ENCODE measurements at regions not wholly inside any gene's neighbourhood (a gene's known extent, or its start where the extent isn't known, plus 50 kb on each side); places are given as distances from the start of the nearest gene placed in this dataset.

DNA sequence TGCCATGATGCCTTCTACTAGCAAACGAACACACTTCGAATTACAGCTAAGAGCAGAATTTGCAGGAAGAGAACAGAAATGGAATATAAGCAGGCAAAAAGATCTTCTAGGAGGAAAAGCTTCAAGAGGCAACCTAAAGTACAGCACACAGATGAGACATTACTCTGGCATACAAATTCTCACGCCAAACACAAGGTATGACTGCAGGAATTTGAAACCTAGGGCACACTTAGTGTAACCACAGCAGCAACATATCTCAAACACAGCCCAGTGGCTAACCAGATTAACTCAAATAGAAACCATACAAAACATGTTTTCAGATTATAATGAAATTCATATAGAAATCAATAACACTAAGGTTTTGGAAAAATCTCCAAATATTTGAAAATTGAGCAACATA lies 481.0 kb upstream of the RGMB start:
- H3K4me1 Mint-ChIP-seq (ENCODE audit: unreplicated experiment), result no peaks in the 10 kb centered on the region
- H3K36me3 Mint-ChIP-seq (ENCODE audit: low read depth, unreplicated experiment), result no peaks in the 10 kb centered on the region
- DNase-seq (ENCODE audit: low spot score), result no peak
- H3K27me3 Mint-ChIP-seq (ENCODE audit: unreplicated experiment), result no peaks in the 10 kb centered on the region
- no peak overlapping the region for H3K4me3 Mint-ChIP-seq (ENCODE audit: unreplicated experiment)
- TF ChIP-seq, protein P1, sequence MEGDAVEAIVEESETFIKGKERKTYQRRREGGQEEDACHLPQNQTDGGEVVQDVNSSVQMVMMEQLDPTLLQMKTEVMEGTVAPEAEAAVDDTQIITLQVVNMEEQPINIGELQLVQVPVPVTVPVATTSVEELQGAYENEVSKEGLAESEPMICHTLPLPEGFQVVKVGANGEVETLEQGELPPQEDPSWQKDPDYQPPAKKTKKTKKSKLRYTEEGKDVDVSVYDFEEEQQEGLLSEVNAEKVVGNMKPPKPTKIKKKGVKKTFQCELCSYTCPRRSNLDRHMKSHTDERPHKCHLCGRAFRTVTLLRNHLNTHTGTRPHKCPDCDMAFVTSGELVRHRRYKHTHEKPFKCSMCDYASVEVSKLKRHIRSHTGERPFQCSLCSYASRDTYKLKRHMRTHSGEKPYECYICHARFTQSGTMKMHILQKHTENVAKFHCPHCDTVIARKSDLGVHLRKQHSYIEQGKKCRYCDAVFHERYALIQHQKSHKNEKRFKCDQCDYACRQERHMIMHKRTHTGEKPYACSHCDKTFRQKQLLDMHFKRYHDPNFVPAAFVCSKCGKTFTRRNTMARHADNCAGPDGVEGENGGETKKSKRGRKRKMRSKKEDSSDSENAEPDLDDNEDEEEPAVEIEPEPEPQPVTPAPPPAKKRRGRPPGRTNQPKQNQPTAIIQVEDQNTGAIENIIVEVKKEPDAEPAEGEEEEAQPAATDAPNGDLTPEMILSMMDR (IDR thresholded peaks at IDR 0.05; ENCODE audit: unreplicated experiment), result no peak
- no peaks in the 10 kb centered on the region for H3K9me3 Mint-ChIP-seq (ENCODE audit: unreplicated experiment)
- no peak overlapping the region for H3K27ac Mint-ChIP-seq (ENCODE audit: unreplicated experiment)

DNA sequence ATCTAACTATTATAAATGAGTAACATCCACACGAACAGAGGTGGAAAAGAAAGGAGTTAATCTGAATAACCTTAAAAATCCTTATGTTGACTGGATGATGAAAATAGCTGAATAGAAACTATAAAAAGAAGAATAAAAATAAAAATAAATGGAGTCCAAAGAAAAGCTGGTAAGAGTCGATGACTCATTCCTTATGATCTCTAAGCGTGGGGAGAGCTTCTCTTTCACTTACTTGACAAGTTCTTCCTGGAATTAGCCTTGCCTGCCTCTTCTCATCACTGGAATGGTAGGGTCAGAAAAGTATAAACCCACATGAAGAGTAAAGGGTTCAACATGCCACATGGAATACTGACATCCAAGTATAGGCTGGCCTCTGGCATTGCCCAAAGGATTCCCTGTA lies 477.0 kb upstream of the RGMB start:
- H3K4me3 Mint-ChIP-seq (ENCODE audit: unreplicated experiment), result no peak overlapping the region
- no peaks in the 10 kb centered on the region for H3K9me3 Mint-ChIP-seq (ENCODE audit: unreplicated experiment)
- H3K36me3 Mint-ChIP-seq (ENCODE audit: low read depth, unreplicated experiment), result no peaks in the 10 kb centered on the region
- H3K27ac Mint-ChIP-seq (ENCODE audit: unreplicated experiment), result no peak overlapping the region
- no peaks in the 10 kb centered on the region for H3K27me3 Mint-ChIP-seq (ENCODE audit: unreplicated experiment)
- TF ChIP-seq, protein P1 (IDR thresholded peaks at IDR 0.05; ENCODE audit: unreplicated experiment), result no peak
- H3K4me1 Mint-ChIP-seq (ENCODE audit: unreplicated experiment), result peaks cover 3% of the 10 kb centered on the region
- DNase-seq (ENCODE audit: low spot score), result no peak

DNA sequence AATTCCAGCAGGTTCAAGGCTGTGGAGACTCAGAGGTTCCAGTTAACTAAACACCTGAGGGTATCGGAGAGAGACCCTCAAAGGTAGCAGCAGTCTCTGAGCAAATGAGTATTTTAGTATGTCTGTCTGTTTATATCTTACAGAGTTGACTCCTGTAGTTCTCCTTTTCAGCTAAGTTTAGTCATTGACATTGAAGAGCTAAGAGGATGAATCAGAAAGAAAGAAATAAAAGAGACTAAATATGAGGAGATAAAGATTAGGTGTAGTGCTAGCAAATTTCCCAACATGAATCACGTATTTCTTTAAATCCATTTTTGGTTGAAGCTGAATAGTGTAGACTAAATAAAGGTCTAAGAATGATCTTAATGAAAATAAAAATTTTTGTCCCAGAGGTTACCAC lies 474.0 kb upstream of the RGMB start:
- TF ChIP-seq, protein P1 (IDR thresholded peaks at IDR 0.05; ENCODE audit: unreplicated experiment), result no peak
- Mint-ChIP-seq H3K4me1 (ENCODE audit: unreplicated experiment) (peaks cover 8% of the 10 kb centered on the region), H3K9me3 (ENCODE audit: unreplicated experiment) (no peaks in the 10 kb centered on the region), H3K36me3 (ENCODE audit: low read depth, unreplicated experiment) (no peaks in the 10 kb centered on the region), H3K27me3 (ENCODE audit: unreplicated experiment) (no peaks in the 10 kb centered on the region), H3K4me3 (ENCODE audit: unreplicated experiment) (no peak overlapping the region), H3K27ac (ENCODE audit: unreplicated experiment) (no peak overlapping the region)
- no peak for DNase-seq (ENCODE audit: low spot score)

DNA sequence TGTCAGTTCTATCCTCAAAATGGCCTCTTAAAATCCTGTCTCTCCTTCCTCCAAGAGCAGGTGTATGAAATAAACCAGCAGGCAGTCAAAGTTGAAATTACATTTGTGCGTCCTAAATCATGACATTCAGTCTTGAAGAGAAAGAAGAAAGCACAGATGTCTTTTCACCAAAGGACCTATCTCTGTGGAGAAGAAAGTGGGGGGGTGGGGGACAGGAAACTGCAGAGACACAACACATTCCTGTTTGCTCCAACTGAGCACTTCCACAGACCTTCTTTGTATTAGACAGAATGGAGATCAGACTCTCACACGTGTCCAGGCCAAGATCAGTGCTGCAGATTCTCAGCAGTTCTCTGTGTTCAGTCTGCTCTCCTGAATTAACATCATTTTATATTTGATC lies 471.9 kb upstream of the RGMB start:
- no peak overlapping the region for H3K27ac Mint-ChIP-seq (ENCODE audit: unreplicated experiment)
- no peaks in the 10 kb centered on the region for H3K36me3 Mint-ChIP-seq (ENCODE audit: low read depth, unreplicated experiment)
- H3K4me1 Mint-ChIP-seq (ENCODE audit: unreplicated experiment), result peaks cover 8% of the 10 kb centered on the region
- no peak for DNase-seq (ENCODE audit: low spot score)
- no peak overlapping the region for H3K4me3 Mint-ChIP-seq (ENCODE audit: unreplicated experiment)
- H3K27me3 Mint-ChIP-seq (ENCODE audit: unreplicated experiment), result no peaks in the 10 kb centered on the region
- H3K9me3 Mint-ChIP-seq (ENCODE audit: unreplicated experiment), result no peaks in the 10 kb centered on the region
- TF ChIP-seq, protein P1 (IDR thresholded peaks at IDR 0.05; ENCODE audit: unreplicated experiment), result no peak

DNA sequence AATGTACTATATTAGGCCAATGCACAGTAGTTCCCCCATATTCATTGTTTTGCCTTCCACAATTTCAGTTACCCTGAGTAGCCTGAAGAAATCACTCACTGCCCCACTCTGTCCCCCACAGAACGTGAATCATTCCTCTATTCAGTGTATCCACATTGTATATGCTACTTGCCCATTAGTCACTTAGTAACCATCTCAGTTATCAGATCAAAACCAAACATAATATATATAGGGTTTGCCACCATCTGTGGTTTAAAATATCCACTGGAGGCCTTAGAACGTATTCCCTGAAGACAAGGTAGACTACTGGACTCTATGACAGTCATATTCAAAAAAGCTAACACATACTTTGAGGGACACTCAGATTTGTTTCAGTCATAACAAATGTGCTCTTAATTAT lies 465.7 kb upstream of the RGMB start:
- TF ChIP-seq, protein P1 (IDR thresholded peaks at IDR 0.05; ENCODE audit: unreplicated experiment), result no peak
- no peaks in the 10 kb centered on the region for H3K36me3 Mint-ChIP-seq (ENCODE audit: low read depth, unreplicated experiment)
- H3K4me3 Mint-ChIP-seq (ENCODE audit: unreplicated experiment), result no peak overlapping the region
- H3K4me1 Mint-ChIP-seq (ENCODE audit: unreplicated experiment), result peaks cover 20% of the 10 kb centered on the region
- no peak overlapping the region for H3K27ac Mint-ChIP-seq (ENCODE audit: unreplicated experiment)
- H3K9me3 Mint-ChIP-seq (ENCODE audit: unreplicated experiment), result no peaks in the 10 kb centered on the region
- H3K27me3 Mint-ChIP-seq (ENCODE audit: unreplicated experiment), result peaks cover 2% of the 10 kb centered on the region
- DNase-seq (ENCODE audit: low spot score), result no peak

Measured in endothelial cell (in vitro differentiated cells).